C4-2B (cell line): ENCODE measurements at regions not wholly inside any gene's neighbourhood (a gene's known extent, or its start where the extent isn't known, plus 50 kb on each side); places are given as distances from the start of the nearest gene placed in this dataset.

ENCODE experiments used
- CTCF ChIP-seq: fragments of 450-650 bp; conservative IDR thresholded peaks from 2 replicates; pipeline ENCODE4 v1.5.1; 2017; ENCODE audit warnings: mild to moderate bottlenecking
- ZFX ChIP-seq: fragments of 450-650 bp; IDR thresholded peaks from 2 replicates; pipeline ENCODE4 v1.6.1; 2017

GRCh38 chr1:168833362-168833761 lies 104.4 kb upstream of the DPT start:
- TF ChIP-seq CTCF (no peak), ZFX (no peak)
